ENCODE measurements at regions not wholly inside any gene's neighbourhood (a gene's known extent, or its start where the extent isn't known, plus 50 kb on each side); places are given as distances from the start of the nearest gene placed in this dataset.

GRCh38 chr4:12635629-12636028 lies 848.5 kb downstream of the RAB28 start:
- Histone ChIP-seq H3K27ac (ENCODE audit: low read length in 2 of 2) (no peak overlapping the region), H2AFZ (ENCODE audit: insufficient read depth, low read depth, low read length, poor library complexity, severe bottlenecking) (no peak overlapping the region), H3K9ac (ENCODE audit: low read length) (no peak overlapping the region), H3K4me2 (replicated peaks; ENCODE audit: low read depth, low read length, poor library complexity, severe bottlenecking) (no peak overlapping the region), H3K9me3 (ENCODE audit: control extremely low read depth in 1 of 3, control insufficient read depth in 2 of 3, insufficient read depth in 1 of 3, low read length in 2 of 3) (no peaks in the 10 kb centered on the region), H4K20me1 (ENCODE audit: control insufficient read depth, insufficient read depth, low read length, poor library complexity, severe bottlenecking) (no peaks in the 10 kb centered on the region), H3K27me3 (replicated peaks in 1 of 4; ENCODE audit: control extremely low read depth in 1 of 4, control insufficient read depth in 3 of 4, insufficient read depth in 4 of 4, low read length in 3 of 4) (no peaks in the 10 kb centered on the region), H3K4me1 (ENCODE audit: control insufficient read depth in 2 of 2, insufficient read depth in 2 of 2, low read length in 2 of 2) (no peaks in the 10 kb centered on the region), H3K4me3 (ENCODE audit: control extremely low read depth in 1 of 5, extremely low read depth in 1 of 5, insufficient read depth in 1 of 5, low read depth in 2 of 5, low read length in 4 of 5) (no peak overlapping the region), H3K36me3 (replicated peaks in 1 of 2; ENCODE audit: control extremely low read depth in 1 of 2, control insufficient read depth in 1 of 2, extremely low read depth in 1 of 2, insufficient read depth in 2 of 2, low read length in 1 of 2) (no peaks in the 10 kb centered on the region), H3K79me2 (ENCODE audit: control insufficient read depth, insufficient read depth, low read length) (no peaks in the 10 kb centered on the region)
- intact Hi-C loops (cut with micrococcal nuclease): loop anchor here (10.0 kb wide), 1 partner anchor 871 kb away; no protein-coding TSS in a partner anchor
- TF ChIP-seq CTCF (IDR thresholded peaks at IDR 0.05) (no peak), EZH2 (IDR thresholded peaks at IDR 0.05; ENCODE audit: borderline replicate concordance, insufficient read depth, low read depth, low read length, poor library complexity, severe bottlenecking) (no peak)
- H3K9me3 Mint-ChIP-seq (ENCODE audit: insufficient read depth): no peaks in the 10 kb centered on the region
- H3K4me3 Mint-ChIP-seq: no peak overlapping the region
- ChIA-PET POLR2A (no interaction called here), CTCF (no interaction called here)
- ATAC-seq (ENCODE audit: low read depth): no peak
- DNase-seq: no peak
- no peak overlapping the region for H3K27ac Mint-ChIP-seq
- 77% methylated on average over 1 of the region's 1 CpG for WGBS (ENCODE audit: insufficient coverage)
- H3K27me3 Mint-ChIP-seq: peaks cover 9% of the 10 kb centered on the region
- no peaks in the 10 kb centered on the region for H3K4me1 Mint-ChIP-seq

- intact Hi-C loops (cut with micrococcal nuclease): loop anchor here (10.0 kb wide), 1 partner anchor 868 kb away; no protein-coding TSS in a partner anchor
These were observed 851.0 kb downstream of the RAB28 start for GRCh38 chr4:12633053-12633651.

More at GRCh38 chr4:12633053-12633651, 851.0 kb downstream of the RAB28 start:
- TF ChIP-seq CTCF (IDR thresholded peaks at IDR 0.05): peak; percentile 97
- no peak for TF ChIP-seq EZH2 (IDR thresholded peaks at IDR 0.05; ENCODE audit: borderline replicate concordance, insufficient read depth, low read depth, low read length, poor library complexity, severe bottlenecking)
- POLR2A ChIA-PET: no interaction called here
- no peaks in the 10 kb centered on the region for H3K36me3 ChIP-seq (replicated peaks in 1 of 2; ENCODE audit: control extremely low read depth in 1 of 2, control insufficient read depth in 1 of 2, extremely low read depth in 1 of 2, insufficient read depth in 2 of 2, low read length in 1 of 2)
- H3K4me1 ChIP-seq (ENCODE audit: control insufficient read depth in 2 of 2, insufficient read depth in 2 of 2, low read length in 2 of 2): no peaks in the 10 kb centered on the region
- WGBS (ENCODE audit: insufficient coverage): 4% methylated on average over 8 of the region's 15 CpGs
- Mint-ChIP-seq H3K27me3 (peaks cover 13% of the 10 kb centered on the region), H3K4me3 (no peak overlapping the region), H3K27ac (no peak overlapping the region), H3K9me3 (ENCODE audit: insufficient read depth) (no peaks in the 10 kb centered on the region), H3K4me1 (no peaks in the 10 kb centered on the region)
- no peak overlapping the region for H3K4me2 ChIP-seq (replicated peaks; ENCODE audit: low read depth, low read length, poor library complexity, severe bottlenecking)
- CTCF ChIA-PET: interaction anchor here (0.6 to 1.8 kb wide), 8 partner anchors 9 to 867 kb away, joined by 3 to 5 read pairs (median 3); no protein-coding TSS in a partner anchor
- H3K27ac ChIP-seq (ENCODE audit: low read length in 2 of 2): no peak overlapping the region
- H3K9me3 ChIP-seq (ENCODE audit: control extremely low read depth in 1 of 3, control insufficient read depth in 2 of 3, insufficient read depth in 1 of 3, low read length in 2 of 3): no peaks in the 10 kb centered on the region
- H3K9ac ChIP-seq (ENCODE audit: low read length): no peak overlapping the region
- DNase-seq: peak; percentile 74
- H2AFZ ChIP-seq (ENCODE audit: insufficient read depth, low read depth, low read length, poor library complexity, severe bottlenecking): no peak overlapping the region
- H3K27me3 ChIP-seq (replicated peaks in 1 of 4; ENCODE audit: control extremely low read depth in 1 of 4, control insufficient read depth in 3 of 4, insufficient read depth in 4 of 4, low read length in 3 of 4): no peaks in the 10 kb centered on the region
- peak; percentile 76 for ATAC-seq (ENCODE audit: low read depth)
- no peaks in the 10 kb centered on the region for H4K20me1 ChIP-seq (ENCODE audit: control insufficient read depth, insufficient read depth, low read length, poor library complexity, severe bottlenecking)
- H3K4me3 ChIP-seq (ENCODE audit: control extremely low read depth in 1 of 5, extremely low read depth in 1 of 5, insufficient read depth in 1 of 5, low read depth in 2 of 5, low read length in 4 of 5): no peak overlapping the region
- no peaks in the 10 kb centered on the region for H3K79me2 ChIP-seq (ENCODE audit: control insufficient read depth, insufficient read depth, low read length)

All from B cell (primary cell).